Right lobe of liver (tissue), 6 donors: ENCODE measurements at regions not wholly inside any gene's neighbourhood (a gene's known extent, or its start where the extent isn't known, plus 50 kb on each side); places are given as distances from the start of the nearest gene placed in this dataset.

Experiments used
- ATAC-seq, 4 donors: fragments of 200-7000 bp; cut with Tn5 transposase; one replicate each; pipeline ENCODE4 v1.9.1; 2020; ENCODE audit warnings: mild to moderate bottlenecking in 4 of 4, moderate library complexity in 4 of 4
- DNase-seq, 3 donors: peaks; one replicate each; pipeline ENCODE4 v3.0.0-alpha.2; 2020
- H3K27ac ChIP-seq, 3 donors: fragments of 200-600 bp; one replicate each; pipeline ENCODE4 v1.8.0; 2022
- H3K27me3 ChIP-seq, 2 donors: fragments of 200-600 bp; one replicate each; pipeline ENCODE4 v1.8.0; 2022
- H3K36me3 ChIP-seq, 4 donors: fragments of 200-600 bp; sonication (generic) in 1 of 4; one replicate each; pipeline versions ENCODE4 v1.5.1 to v1.8.0; 2017 to 2022; ENCODE audit warnings: control low read depth in 1 of 4
- H3K4me1 ChIP-seq, 4 donors: fragments of 200-600 bp; sonication (generic) in 1 of 4; one replicate each; pipeline versions ENCODE4 v1.5.1 to v1.8.0; 2017 to 2022; ENCODE audit warnings: control low read depth in 1 of 4
- H3K4me3 ChIP-seq, 3 donors: fragments of 200-600 bp; one replicate each; pipeline ENCODE4 v1.8.0; 2022
- H3K9me3 ChIP-seq, 4 donors: fragments of 200-600 bp; sonication (generic) in 1 of 4; one replicate each; pipeline versions ENCODE4 v1.5.1 to v1.8.0; 2017 to 2022; ENCODE audit warnings: control low read depth in 1 of 4
- CTCF ChIP-seq, 4 donors: fragments of 200-600 bp in 3 of 4; fragments of 450-650 bp in 1 of 4; IDR thresholded peaks; one replicate each; pipeline versions ENCODE4 v1.5.1 to v1.8.0; 2016 to 2022; ENCODE audit warnings: antibody characterized with exemption in 4 of 4, mild to moderate bottlenecking in 2 of 4
- POLR2A ChIP-seq: fragments of 450-650 bp; IDR thresholded peaks from one replicate; pipeline ENCODE4 v1.6.1; 2017; ENCODE audit warnings: antibody characterized with exemption, mild to moderate bottlenecking
- WGBS: methylation state at CpG from one replicate; pipeline ENCODE4 v1.1.6; 2018; ENCODE audit warnings: low coverage, low lambda C conversion rate; ENCODE audit not compliant: insufficient coverage; ENCODE audit errors: missing lambda C conversion rate; 5-methylcytosine and 5-hydroxymethylcytosine counted together
- intact Hi-C, 2 donors: fragments of 100-400 bp; cut with DNase I; formaldehyde crosslinking; loops; one replicate each; pipeline versions ENCODE4 v1.11.2 to v1.14.1; 2022
- donor health status: DM: no; HTN: yes; CAD: no.
- donor health status: DM: no; HTN: no; CAD: no.
- donor health status: DM: no; HTN: no; CAD: no.
- donor health status: DM: no; HTN: yes; CAD: no.
- donor health status: DM: no; HTN: yes; CAD: no.

DNA sequence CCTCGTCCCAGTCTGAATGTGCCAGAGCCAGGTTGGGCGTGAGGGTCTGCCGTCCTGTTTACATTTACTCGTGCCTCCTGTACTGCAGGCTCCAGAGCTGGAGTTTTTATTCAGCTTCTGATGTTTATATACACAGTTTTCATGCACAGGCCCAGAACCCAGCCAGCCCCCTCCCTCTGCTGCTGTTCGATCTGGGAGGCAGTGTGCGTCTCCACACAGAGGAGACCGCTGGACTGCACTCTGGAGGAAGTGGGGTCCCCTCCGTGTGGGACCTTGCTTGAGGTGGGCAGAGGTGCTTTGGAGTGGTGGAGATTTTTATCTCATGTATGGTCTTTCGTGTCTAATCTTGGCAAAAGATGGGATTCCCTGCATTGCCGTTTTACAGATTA is 90.6 kb downstream of the GLI2 start:
- Histone ChIP-seq H3K4me3 (no peak overlapping the region), H3K36me3 (no peaks in the 10 kb centered on the region), H3K27me3 (no peaks in the 10 kb centered on the region), H3K9me3 (no peaks in the 10 kb centered on the region), H3K27ac (no peak overlapping the region), H3K4me1 (no peaks in the 10 kb centered on the region)
- WGBS = 45% methylated on average over 7 of the region's 10 CpGs
- no peak for TF ChIP-seq POLR2A
- no peak for TF ChIP-seq CTCF (IDR thresholded peaks at IDR 0.05)
- ATAC-seq (no peak), DNase-seq (no peak)
- intact Hi-C loops = no loop called here

DNA sequence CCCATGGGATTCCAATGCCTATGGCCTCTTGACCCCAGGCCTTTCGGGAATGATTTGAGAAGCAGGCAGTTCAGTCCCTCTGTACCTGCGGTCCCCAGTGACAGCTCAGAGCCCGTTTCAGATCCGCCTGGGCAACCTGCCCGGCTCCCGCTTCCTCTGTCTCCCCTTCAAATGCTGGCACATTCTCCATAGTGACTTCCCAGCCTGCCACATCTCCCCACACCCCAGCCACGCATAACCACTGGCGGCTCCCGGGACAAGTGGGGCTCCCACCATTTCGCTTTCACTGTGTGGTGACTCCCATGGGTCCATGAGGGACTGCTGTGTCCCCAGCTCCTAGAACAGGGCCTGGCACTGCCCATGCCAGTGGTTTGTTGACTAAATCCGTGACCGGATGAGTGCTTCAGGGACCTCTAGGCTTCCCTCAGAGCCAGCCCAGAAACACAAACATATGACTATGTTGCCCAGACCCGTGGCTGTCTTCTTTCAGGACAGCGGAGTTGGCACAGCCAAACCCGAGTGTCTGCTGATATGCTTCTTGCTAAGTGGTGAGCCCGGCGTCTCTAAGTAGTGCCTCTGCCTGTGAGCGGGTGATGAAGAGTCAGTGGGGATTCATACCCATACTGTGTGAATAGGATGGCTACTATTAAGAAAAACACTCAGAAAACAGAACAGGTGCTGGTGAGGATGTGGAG is 91.2 kb downstream of the GLI2 start:
- Histone ChIP-seq H3K4me3 (no peak overlapping the region), H3K9me3 (no peaks in the 10 kb centered on the region), H3K27ac (no peak overlapping the region), H3K27me3 (no peaks in the 10 kb centered on the region), H3K36me3 (no peaks in the 10 kb centered on the region), H3K4me1 (no peaks in the 10 kb centered on the region)
- DNase-seq (no peak), ATAC-seq (no peak)
- intact Hi-C loops = no loop called here
- TF ChIP-seq CTCF (IDR thresholded peaks at IDR 0.05) (no peak), POLR2A (no peak)
- WGBS = 80% methylated on average over 5 of the region's 18 CpGs

DNA sequence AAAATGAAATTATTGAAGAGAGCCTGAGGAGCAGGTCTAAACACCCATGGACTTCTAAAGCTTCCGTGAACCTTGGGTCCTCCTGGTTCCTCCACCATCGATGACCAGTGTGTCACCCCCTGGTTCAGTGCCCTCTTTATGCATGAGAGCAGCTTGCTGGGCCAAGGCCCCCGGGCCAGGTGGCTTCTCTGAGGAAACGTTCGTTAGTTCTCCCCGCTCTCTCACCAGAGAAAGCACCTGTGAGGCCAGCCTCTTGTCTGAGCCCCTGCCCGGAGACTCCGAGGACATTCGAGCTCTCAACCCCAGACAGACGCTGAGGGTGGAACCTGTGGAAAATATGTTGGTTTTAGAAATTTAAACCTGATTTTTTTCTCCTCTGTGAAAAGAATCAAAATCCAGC is 92.4 kb downstream of the GLI2 start:
- H3K27ac ChIP-seq = no peak overlapping the region
- intact Hi-C loops = no loop called here
- H3K4me3 ChIP-seq = no peak overlapping the region
- no peaks in the 10 kb centered on the region for H3K36me3 ChIP-seq
- no peaks in the 10 kb centered on the region for H3K4me1 ChIP-seq
- DNase-seq (no peak), ATAC-seq (no peak)
- TF ChIP-seq POLR2A (no peak), CTCF (IDR thresholded peaks at IDR 0.05) (no peak)
- H3K27me3 ChIP-seq = no peaks in the 10 kb centered on the region
- no peaks in the 10 kb centered on the region for H3K9me3 ChIP-seq
- WGBS = no CpG with 5 or more reads among the region's 10 CpGs

- intact Hi-C loops = no loop called here
- 79% methylated on average over 12 of the region's 14 CpGs for WGBS
- DNase-seq = no peak
Observed at GRCh38 chr2:120828829-120829632, 93.4 kb downstream of the GLI2 start.

More at GRCh38 chr2:120828829-120829632, 93.4 kb downstream of the GLI2 start:
- H3K36me3 ChIP-seq = no peaks in the 10 kb centered on the region
- H3K4me3 ChIP-seq = no peak overlapping the region
- no peaks in the 10 kb centered on the region for H3K4me1 ChIP-seq
- H3K27me3 ChIP-seq = no peaks in the 10 kb centered on the region
- no peak for TF ChIP-seq CTCF (IDR thresholded peaks at IDR 0.05)
- no peak for TF ChIP-seq POLR2A
- H3K9me3 ChIP-seq = no peaks in the 10 kb centered on the region
- no peak for ATAC-seq
- no peak overlapping the region for H3K27ac ChIP-seq
